Superior temporal gyrus (tissue), 1 donor: ENCODE measurements at regions not wholly inside any gene's neighbourhood (a gene's known extent, or its start where the extent isn't known, plus 50 kb on each side); places are given as distances from the start of the nearest gene placed in this dataset.

Experiments used
- DNase-seq: peaks from one replicate; pipeline ENCODE4 v3.0.0-alpha.2; 2016; ENCODE audit errors: extremely low spot score

DNA sequence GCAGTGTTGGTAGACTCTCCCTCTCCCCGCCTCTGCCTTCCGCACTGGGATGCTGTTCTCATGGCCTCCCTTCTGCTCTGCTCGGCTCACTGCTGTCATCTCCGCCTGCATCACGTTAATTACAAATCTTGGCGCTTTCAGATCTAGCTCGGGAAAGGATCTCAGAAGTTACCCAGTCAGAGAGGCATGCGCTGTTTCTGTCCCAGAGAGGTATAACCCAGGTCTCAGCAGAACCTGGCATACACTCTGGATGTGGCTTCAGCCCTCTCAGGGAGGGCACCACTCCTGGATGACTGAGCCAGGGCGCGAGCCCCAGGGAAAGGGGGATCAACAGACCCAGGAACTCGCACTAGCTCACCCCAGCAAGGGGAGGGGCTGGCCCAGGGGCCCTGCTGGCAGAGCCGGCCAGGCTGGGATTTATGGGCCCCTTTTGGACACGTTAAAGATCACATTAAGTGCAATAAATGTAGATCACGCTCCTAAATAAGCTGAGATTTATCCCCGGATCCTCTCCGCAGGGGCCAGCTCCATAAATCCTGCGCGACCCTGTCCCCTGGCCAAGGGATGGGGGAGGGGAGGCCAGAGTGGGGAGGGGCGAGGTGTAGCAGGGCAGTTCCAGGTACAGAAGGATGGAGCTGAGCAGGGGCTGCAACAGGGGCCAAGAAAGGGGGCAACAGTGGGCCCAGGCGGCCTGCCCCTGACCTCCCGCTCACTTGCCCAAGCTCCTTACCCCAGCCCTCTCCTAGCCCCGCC is 101.3 kb upstream of the ZBTB40 start:
- DNase-seq = no peak

DNA sequence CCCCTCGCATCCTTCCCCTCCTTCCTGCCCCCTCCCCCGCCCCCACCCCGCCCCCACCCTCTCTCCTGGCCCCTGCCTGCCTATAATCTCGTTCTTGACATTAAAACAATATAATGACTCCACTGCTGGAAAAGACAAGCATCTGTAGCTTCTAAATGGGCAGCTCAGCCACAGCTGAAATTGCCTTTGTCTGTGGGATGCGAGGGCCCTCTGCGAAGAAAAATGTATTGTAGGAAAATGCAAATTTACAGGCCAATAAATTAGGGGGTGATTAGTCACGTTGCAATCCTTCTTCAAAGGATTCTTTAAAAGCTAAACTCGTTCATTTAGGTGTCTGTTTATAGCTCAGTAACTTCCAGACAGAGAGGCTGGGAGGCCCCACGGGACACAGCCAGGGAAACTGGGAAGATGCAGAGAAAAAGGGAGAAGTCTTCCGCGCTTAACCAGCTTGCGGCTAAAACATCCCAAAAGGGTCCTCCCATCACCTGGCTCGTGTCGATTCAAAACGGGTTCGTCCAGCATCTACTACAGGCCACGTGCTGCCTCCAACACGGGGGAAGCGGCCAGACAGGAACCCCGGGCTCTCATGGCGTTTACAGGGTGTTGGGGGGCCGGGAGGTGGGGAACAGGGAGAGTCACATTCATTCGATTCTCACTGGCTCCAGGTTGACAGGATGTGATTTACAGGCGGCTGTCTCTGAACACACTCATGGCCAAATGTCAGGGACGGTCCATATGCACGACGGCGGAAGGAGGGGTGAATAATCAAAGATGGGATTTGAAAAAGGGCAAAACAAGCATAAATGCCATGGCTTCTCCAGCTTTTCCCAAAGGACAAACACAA is 100.5 kb upstream of the ZBTB40 start:
- no peak for DNase-seq

DNA sequence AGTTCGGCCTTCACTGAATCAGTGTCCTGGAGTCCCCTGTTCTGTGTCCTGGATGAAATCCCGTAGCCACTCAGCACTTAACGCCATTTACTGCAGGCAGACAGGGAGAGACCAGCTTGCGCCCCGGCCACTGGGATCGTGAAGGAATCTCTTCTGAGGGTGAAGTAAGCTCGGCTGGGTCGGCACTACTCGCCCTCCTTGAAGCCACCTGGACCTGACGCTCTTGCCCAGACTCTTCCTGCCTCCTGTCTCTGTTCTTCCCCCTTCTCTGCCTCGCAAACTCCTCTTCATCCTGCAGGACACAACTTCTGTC is 99.9 kb upstream of the ZBTB40 start:
- no peak for DNase-seq

DNA sequence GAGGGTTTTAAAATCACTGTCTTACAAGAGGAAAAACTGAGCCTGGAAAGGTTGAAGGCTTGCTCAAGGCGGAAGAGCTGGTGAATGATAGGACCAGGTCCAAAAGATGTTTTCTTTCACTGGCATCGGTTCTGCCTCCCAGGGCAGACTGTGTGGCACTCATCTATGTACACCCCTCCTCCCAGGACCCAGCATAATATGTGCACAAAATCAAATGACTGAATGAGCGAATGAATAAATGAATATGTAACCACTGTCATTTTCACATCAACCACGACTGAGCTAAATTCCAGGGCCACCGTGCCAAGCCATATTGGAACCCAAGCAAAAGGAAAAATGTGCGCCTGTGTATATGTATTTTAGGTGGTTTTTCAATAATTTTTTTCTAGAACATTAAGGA is 99.3 kb upstream of the ZBTB40 start:
- DNase-seq = no peak

DNA sequence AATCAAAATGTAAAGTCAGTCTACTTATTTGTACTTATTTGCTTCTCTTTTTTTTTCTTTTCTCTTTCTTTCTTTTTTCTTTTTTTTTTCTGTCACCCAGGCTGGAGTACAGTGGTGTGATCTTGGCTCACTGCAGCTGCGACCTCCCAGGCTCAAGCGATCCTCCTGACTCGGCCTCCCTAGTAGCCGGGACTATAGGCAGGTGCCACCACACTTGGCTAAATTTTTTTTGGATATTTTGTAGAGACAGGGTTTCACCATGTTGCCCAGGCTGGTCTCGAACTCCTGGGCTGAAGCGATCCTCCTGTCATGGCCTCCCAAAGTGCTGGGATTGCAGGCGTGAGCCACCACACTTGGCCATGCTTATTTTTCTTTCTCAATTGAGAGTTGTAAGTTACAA is 98.8 kb upstream of the ZBTB40 start:
- DNase-seq = no peak

DNA sequence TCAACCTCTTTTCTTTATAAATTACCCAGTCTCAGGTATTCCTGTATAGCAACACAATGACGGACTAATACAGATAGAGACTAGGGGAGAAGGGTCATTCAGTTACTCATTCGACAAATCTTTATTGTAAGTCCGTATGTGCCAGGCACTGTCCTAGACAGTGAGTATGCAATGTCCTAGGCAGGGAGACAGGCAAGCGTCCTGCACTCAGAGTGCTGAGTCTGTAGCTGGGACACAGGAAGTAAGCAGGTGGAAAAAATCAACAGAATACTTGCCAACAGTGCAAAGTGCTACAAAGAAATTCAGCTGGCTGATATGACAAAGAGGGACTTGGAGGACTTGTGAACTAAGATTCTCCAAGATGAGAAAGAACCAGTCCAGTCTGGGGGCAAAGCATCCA is 92.2 kb upstream of the ZBTB40 start:
- DNase-seq = no peak

DNA sequence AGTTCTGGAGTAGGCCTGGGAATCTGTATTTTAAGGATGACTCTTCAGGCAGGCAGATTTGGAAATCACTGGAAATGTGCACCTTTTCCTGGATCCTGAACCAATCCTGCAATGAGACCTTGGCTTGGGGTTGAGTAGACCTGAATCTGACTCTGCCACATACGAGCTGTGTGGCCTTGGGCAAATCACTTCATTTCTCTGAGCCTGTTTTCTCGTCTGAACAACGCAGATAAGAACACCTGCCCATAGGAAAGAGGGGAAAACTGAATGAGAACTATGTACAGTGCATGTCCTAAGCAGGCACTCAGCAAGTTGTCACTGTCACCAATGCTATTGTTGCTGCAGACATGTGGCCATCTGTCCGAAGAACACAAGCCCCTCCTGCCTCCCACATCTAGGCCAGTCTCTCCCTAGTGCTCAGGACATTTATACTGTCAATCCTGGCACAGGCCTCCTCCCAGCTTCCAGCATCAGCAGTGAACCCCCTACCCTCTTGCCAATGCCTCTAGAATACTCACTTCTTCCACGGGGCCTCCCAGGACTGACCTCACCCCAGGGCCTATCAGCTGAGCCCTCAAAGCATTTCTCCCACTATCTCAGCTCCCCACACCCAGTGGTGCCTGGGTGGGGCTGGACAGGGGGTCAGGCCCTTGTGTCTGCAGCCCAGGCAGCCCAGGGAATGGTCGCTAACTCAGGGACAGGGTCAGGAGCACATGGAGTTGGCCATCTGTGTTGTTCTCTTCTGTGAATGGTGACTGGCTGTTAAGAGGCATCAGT is 88.8 kb upstream of the ZBTB40 start:
- DNase-seq = no peak

DNA sequence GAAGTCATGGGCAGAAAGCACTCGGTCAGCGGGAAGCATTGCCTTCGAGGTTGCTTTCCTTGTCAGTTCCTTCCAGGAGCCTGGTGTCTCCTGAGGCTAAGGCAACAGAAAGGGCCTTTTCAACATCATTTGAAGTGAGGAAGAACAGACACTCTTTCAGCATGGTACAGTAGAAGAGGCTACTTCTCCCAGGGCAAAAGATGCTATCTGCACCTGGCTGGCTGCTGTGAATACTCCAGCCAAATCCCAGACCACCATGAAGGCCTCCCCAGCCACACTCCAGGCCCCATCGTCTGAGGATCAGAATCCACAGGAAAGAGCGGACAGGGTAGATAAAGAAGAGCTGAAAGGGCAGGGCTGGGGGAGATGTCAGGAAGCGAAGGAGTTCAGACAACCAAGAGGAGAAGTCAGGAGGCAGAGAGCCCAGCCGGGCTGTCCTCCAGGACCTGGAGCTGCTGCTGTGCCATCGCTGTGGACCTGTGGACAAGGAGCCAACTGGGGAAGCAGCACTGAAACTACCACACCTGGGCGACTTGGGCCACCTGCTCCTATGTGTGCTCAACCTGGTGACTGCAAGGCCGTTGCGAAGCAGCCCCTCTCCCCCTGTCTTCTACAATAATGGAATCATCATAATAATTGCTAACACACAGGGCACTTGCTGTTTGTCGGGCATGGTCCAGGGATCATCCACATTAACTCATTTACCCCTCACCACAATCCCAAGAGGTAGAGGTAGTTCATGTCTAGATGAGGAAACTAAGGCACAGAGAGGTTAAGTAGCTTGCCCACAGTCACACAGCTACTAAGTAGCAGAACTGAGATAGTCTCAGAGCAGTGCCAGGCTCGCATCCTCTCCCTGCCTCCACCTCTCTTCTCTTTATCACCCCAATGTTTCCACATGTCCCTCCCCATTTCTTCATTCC is 88.0 kb upstream of the ZBTB40 start:
- no peak for DNase-seq

DNA sequence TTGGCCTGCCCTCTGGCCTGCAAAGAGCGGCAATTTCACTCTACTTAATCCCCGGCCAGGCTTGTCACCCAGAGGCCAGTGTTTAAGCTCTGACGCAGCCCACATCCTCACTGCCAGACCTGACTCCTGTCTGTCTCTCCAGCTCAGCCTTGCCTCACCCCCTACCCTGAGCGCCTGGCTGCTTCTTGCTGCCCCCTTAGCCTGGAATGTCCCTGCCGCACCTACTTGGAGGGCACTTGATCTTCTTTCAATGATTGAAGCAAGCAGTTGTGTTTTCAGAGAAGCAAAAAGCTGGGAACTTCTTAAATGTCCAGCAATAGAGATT is 87.4 kb upstream of the ZBTB40 start:
- no peak for DNase-seq

DNA sequence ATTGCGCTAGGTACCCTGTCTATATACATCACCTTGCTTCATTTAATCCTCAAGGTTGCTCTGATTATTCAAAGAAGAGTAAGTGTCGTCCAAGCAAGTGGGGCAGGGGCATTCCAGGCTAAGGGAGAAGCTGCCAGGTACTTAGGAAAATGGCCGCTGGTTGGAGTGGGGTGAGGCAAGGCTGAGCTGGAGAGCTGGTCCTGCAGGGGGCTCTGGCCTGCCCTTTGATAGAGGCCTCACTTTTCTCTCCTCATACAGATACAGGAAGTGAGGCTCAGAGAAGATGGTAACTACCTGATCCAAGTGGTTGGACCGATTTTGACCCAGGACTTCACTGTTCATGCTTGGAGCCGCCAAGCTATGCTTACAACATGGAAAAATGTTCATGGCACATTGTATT is 86.9 kb upstream of the ZBTB40 start:
- no peak for DNase-seq

DNA sequence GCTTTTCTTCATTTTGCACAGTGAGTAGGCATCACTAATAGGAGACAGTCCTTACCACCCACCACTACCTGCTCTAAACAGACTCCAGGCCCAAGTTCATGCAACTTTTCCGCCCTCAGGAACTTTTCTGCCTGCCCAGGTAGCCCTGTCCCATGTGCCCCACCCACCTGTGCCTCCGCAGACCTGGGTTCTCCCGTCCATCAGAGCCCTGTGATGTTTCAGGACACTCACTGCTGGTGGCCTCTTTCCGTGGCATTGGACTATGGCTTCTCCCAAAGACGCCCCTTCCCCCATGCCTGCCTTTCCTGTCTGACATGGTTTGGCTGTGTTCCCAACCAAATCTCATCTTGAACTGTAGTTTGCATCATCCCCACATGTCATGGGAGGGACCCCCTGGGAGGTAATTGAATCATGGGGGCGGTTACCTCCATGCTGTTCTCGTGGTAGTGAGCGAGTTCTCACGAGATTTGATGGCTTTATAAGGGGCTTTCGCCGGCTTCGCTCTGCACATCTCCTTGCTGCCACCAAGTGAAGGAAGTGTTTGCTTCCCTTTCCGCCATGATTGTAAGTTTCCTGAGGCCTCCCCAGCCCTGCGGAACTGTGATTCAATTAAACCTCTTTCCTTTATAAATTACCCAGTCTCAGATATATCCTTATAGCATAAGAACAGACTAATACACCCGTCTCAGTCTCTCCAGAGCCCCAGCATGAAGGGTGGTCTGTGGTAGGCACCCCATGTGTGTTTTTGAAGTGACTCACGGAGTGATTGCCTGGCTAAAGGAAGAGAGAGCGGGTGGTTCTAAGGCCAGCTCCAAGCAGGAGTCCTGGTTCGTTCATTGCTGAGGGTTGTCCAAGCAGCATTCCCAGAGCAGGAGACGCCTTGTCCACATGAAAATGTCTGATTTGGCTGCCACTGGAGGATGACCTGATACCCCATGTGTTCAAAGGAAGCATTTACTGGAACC is 86.0 kb upstream of the ZBTB40 start:
- no peak for DNase-seq

DNA sequence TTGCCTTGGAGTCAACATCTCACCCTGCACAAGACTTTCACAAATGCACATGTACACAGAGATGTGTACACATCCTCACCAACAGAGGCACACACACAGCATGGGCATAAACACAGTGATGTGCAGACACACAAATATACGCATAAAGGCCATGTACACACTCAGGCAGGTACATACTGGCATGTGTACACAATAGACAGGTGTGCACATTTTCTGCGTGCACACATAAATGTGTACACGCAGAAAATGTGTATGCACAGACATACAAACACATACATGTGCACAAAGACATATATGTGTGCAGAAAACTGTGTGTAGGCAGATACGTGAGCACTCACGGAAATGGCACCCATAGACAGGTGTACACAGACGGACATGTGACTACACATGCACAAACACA is 85.3 kb upstream of the ZBTB40 start:
- DNase-seq = no peak

DNA sequence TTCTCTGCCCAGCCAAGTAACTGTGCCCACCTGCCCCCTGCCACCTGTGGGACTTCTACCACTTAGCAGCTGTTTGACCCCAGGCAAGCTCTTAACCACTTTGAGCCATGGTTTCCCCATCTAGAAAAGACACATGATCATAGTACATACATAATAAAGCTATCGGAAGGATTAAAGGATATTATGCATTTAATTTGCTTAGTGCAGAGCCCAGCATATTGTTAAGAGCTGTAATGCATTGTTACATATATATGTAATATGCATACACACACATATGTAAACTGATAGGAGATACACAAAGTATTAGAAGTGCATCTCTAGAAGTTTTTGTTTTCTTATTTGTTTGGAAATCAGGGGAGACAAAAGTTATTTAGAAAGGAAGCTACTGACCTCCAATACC is 83.5 kb upstream of the ZBTB40 start:
- no peak for DNase-seq

DNA sequence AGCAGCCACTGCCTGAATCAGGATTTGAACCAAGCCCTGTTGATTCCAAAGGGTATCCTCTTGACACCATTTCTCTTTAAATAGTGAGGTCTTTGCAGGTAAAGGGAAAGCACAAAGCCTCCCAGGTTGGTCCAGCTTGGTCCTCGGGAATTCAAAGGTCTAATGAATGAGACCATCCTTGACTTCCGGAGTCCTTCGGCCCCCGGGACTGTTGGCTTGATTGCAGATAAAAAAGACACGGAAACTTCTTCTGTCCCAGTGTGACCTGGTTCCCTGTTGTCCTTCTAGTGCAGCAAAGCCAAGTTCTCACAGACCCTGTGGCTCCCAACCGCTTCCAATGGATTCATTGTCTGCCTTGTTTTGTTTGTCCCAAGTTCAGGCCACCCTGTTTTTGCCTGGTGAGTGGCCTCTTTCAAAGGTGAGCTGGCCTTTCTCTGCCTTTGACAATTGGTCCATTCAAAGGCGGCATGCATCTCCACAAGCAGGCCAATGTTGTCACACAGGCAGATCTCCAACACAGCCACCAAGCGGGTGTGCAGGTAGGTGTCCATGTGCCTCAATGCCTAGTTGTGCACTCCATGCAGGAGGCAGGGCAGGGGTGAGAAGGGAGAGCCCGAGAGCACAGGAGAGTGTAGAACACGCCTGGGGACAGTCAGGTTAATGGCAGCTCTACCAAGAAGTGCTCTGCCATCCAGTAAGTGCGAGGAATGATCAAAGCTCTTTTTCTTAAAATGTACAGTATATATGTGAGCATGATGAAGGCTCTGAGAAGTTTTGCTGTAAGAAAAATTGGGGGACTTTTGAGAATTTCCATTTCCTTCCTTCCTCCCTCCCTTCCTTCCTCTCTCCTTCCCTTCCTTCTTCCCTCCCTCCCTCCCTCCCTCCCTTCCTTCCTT is 82.1 kb upstream of the ZBTB40 start:
- no peak for DNase-seq

DNA sequence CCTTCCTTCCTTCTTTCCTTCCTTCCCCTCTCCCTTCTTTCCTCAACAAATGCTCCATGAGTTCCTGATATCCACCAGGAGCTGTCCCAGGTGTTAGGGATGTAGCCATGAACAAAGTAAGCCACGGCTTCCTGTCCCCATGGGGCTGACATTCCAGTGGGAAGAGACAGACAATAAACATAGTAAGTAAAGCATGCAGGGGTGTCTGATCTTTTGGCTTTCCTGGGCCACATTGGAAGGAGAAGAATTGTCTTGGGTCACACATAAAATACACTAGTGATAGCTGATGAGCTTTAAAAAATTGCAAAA is 81.5 kb upstream of the ZBTB40 start:
- DNase-seq = no peak

DNA sequence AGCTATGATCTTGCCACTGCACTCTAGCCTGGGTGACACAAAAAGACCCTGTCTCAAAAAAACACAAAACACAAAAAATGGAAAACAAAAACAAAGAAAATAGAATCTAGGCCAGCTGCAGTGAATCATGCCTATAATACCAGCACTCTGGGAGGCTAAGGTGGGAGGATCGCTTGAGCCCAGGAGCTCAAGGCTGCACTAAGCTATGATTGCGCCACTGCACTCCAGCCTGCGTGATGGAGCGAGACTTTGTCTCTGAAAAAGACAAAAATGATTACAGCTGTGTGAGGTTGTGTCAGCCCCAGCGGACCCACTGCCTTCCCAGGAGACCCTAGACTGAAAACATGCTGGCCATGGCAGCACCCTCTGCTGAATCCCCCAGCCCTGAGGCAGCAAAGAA is 80.2 kb upstream of the ZBTB40 start:
- no peak for DNase-seq

DNA sequence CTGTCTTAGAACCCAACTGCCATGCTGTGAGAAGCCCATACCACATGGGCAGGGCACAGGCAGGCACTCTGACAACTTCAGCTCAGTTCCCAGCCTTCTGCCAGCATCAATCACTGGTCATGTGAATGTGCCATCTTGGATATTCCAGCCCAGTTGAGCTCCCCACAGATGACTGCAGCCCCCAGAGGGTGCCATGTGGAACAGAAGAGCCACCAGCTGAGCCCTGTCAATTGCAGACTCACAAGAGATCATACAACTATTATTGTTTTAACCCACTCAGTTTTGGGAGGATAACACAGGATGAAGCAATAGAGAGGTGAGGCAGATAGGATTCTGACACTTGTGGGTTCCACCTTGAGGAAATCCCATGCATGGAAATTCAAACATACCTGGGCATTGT is 78.4 kb upstream of the ZBTB40 start:
- DNase-seq = no peak

DNA sequence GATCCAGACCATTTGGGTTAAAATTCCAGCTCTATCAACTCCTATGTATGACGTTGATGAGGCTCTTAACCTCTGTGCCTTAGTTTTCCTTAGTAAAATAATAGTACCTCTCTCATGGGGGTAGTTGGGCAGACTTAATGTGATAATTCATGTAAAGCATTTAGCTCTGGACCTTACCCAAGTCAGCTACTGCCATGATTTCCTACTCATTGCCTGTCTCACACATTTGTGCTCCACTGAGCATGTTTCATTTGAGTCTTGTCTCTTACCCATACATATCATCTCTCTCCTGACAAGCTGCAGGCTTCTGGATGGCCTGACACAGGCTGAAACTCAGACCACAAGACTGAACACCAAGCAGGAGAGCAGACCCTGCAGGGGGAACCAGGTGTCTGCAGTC is 77.7 kb upstream of the ZBTB40 start:
- no peak for DNase-seq

DNA sequence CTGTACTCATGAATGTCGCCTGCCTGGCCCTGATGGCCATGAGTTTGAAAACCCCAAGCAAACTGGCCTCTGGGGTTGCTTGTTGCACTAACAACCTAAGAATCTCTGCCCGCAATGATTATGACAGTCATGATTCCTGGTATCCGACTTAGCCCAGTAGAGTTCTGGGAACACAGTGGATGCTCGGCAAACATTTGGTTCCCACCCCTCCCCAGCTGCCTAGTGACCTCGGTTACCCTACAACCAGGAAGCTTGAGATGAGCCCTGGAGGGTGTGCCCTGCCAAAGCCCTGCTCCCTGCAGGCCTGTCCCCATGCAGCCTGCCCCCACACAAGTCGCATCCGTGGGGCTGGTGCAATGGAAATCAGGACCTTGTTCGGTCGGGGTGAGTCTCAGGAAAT is 76.0 kb upstream of the ZBTB40 start:
- DNase-seq = no peak

DNA sequence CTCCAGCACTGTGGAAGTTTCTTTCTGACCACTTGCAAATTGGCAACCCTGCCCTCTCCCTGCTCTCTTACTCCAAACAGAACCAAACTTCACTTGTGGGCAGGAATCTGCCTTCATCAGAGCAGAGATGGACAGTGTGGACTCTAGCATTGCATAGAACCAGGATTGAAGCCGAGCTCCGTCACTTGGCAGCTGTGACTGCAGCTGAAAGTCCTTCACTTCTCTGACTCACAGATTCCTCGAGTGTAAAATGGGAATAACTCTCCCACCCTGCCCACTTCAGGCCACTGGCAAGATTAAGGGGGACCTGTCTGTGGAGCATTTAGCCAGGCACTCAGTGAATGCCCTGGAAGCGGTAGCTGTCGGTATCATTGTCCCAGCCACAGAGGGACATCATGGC is 75.7 kb upstream of the ZBTB40 start:
- DNase-seq = no peak
